Vagina (tissue), 2 donors: ENCODE measurements at regions not wholly inside any gene's neighbourhood (a gene's known extent, or its start where the extent isn't known, plus 50 kb on each side); places are given as distances from the start of the nearest gene placed in this dataset.
"Not testable (repeated sequence)": the region's sequence is repeated elsewhere in the genome, so short reads cannot be mapped to it uniquely, and the experiment has no call there.

Source experiments
- DNase-seq, 2 donors: peaks; one replicate each; pipeline ENCODE4 v3.0.0-alpha.2; 2017; ENCODE audit errors: extremely low spot score in 2 of 2
- H3K27ac ChIP-seq: fragments of 200-600 bp; sonication (generic); one replicate; pipeline ENCODE4 v1.5.1; 2019
- H3K27me3 ChIP-seq: fragments of 200-600 bp; sonication (generic); one replicate; pipeline ENCODE4 v1.5.1; 2019
- H3K36me3 ChIP-seq, 2 donors: fragments of 200-600 bp; sonication (generic); one replicate each; pipeline ENCODE4 v1.5.1; 2017 to 2019
- H3K4me1 ChIP-seq: fragments of 200-600 bp; sonication (generic); one replicate; pipeline ENCODE4 v1.5.1; 2019
- H3K4me3 ChIP-seq, 2 donors: fragments of 200-600 bp; sonication (generic); 1 replicate in 1 of 2; 2 replicates in 1 of 2; pipeline ENCODE4 v1.5.1; 2016 to 2019
- H3K9me3 ChIP-seq: fragments of 200-600 bp; sonication (generic); one replicate; pipeline ENCODE4 v1.5.1; 2019
- CTCF ChIP-seq, 3 experiments: fragments of 450-650 bp in 2 of 3; fragments of 200-600 bp in 1 of 3; sonication (generic) in 1 of 3; IDR thresholded peaks; one replicate each; pipeline ENCODE4 v1.5.1; 2017 to 2019; ENCODE audit warnings: antibody characterized with exemption in 3 of 3, mild to moderate bottlenecking in 2 of 3, moderate library complexity in 2 of 3
- POLR2A ChIP-seq, 2 donors: fragments of 450-650 bp; IDR thresholded peaks; one replicate each; pipeline ENCODE4 v1.6.1; 2017; ENCODE audit warnings: antibody characterized with exemption in 2 of 2, mild to moderate bottlenecking in 2 of 2, moderate library complexity in 2 of 2
- POLR2AphosphoS5 ChIP-seq, 2 donors: sonication (generic); formaldehyde crosslinking; IDR thresholded peaks; one replicate each; pipeline ENCODE4 v1.9.0; 2017; ENCODE audit warnings: antibody characterized with exemption in 2 of 2, mild to moderate bottlenecking in 2 of 2, low read depth in 1 of 2; ENCODE audit not compliant: insufficient read depth in 1 of 2
- intact Hi-C: fragments of 100-400 bp; cut with DNase I; formaldehyde crosslinking; loops from one replicate; pipeline ENCODE4 v1.15.1; 2023

- Histone ChIP-seq H3K9me3 (no peaks in the 10 kb centered on the region), H3K27ac (no peak overlapping the region), H3K4me1 (no peaks in the 10 kb centered on the region), H3K36me3 (no peaks in the 10 kb centered on the region), H3K27me3 (no peaks in the 10 kb centered on the region), H3K4me3 (no peak overlapping the region)
- intact Hi-C loops: no loop called here
- TF ChIP-seq POLR2A (IDR thresholded peaks at IDR 0.05) (no peak), POLR2AphosphoS5 (IDR thresholded peaks at IDR 0.05; ENCODE audit: insufficient read depth in 1 of 2, low read depth in 1 of 2) (no peak), CTCF (IDR thresholded peaks at IDR 0.05) (no peak)
- DNase-seq: no peak
Measured at GRCh38 chr9:29625292-29625731, 2052.0 kb upstream of the C9orf72 start.

GRCh38 chr9:29625931-29626330 lies 2052.7 kb upstream of the C9orf72 start:
- H3K4me1 ChIP-seq: no peaks in the 10 kb centered on the region
- H3K27me3 ChIP-seq: no peaks in the 10 kb centered on the region
- H3K9me3 ChIP-seq: no peaks in the 10 kb centered on the region
- no peak for DNase-seq
- no peak overlapping the region for H3K4me3 ChIP-seq
- no peaks in the 10 kb centered on the region for H3K36me3 ChIP-seq
- intact Hi-C loops: no loop called here
- no peak overlapping the region for H3K27ac ChIP-seq
- TF ChIP-seq POLR2AphosphoS5 (IDR thresholded peaks at IDR 0.05; ENCODE audit: insufficient read depth in 1 of 2, low read depth in 1 of 2) (no peak), CTCF (IDR thresholded peaks at IDR 0.05) (no peak), POLR2A (IDR thresholded peaks at IDR 0.05) (no peak)

- DNase-seq, H3K27me3 ChIP-seq, H3K4me1 ChIP-seq, H3K4me3 ChIP-seq, intact Hi-C loops, H3K9me3 ChIP-seq, H3K36me3 ChIP-seq, H3K27ac ChIP-seq: not testable (repeated sequence)
Measured at GRCh38 chr9:29628856-29629255, 2055.6 kb upstream of the C9orf72 start.

GRCh38 chr9:29637471-29638237 lies 2064.4 kb upstream of the C9orf72 start:
- no peaks in the 10 kb centered on the region for H3K4me1 ChIP-seq
- no peaks in the 10 kb centered on the region for H3K27me3 ChIP-seq
- intact Hi-C loops: no loop called here
- no peak overlapping the region for H3K4me3 ChIP-seq
- TF ChIP-seq POLR2A (IDR thresholded peaks at IDR 0.05) (no peak), CTCF (IDR thresholded peaks at IDR 0.05) (no peak), POLR2AphosphoS5 (IDR thresholded peaks at IDR 0.05; ENCODE audit: insufficient read depth in 1 of 2, low read depth in 1 of 2) (no peak)
- H3K36me3 ChIP-seq: no peaks in the 10 kb centered on the region
- no peak for DNase-seq
- no peaks in the 10 kb centered on the region for H3K9me3 ChIP-seq
- H3K27ac ChIP-seq: no peak overlapping the region

GRCh38 chr9:29640507-29640906 lies 2067.2 kb upstream of the C9orf72 start:
- no peak overlapping the region for H3K4me3 ChIP-seq
- intact Hi-C loops: no loop called here
- no peak for DNase-seq
- no peak overlapping the region for H3K27ac ChIP-seq
- H3K4me1 ChIP-seq: no peaks in the 10 kb centered on the region
- H3K9me3 ChIP-seq: no peaks in the 10 kb centered on the region
- TF ChIP-seq CTCF (IDR thresholded peaks at IDR 0.05) (no peak), POLR2AphosphoS5 (IDR thresholded peaks at IDR 0.05; ENCODE audit: insufficient read depth in 1 of 2, low read depth in 1 of 2) (no peak), POLR2A (IDR thresholded peaks at IDR 0.05) (no peak)
- H3K27me3 ChIP-seq: no peaks in the 10 kb centered on the region
- no peaks in the 10 kb centered on the region for H3K36me3 ChIP-seq
